ENCODE measurements at regions not wholly inside any gene's neighbourhood (a gene's known extent, or its start where the extent isn't known, plus 50 kb on each side); places are given as distances from the start of the nearest gene placed in this dataset.

GRCh38 chr12:105587237-105587636, 256.7 kb downstream of the C12orf75 start:
- no peaks in the 10 kb centered on the region for H3K9me3 Mint-ChIP-seq
- ChIA-PET CTCF (no interaction called here), POLR2A (no interaction called here)
- no peaks in the 10 kb centered on the region for H3K36me3 Mint-ChIP-seq (ENCODE audit: low read depth)
- Histone ChIP-seq H3K9me3 (ENCODE audit: control insufficient read depth in 1 of 2, insufficient read depth in 1 of 2, low read length in 2 of 2) (no peaks in the 10 kb centered on the region), H3K4me3 (ENCODE audit: low read length) (no peak overlapping the region), H3K27ac (ENCODE audit: low read depth in 1 of 2, low read length in 2 of 2) (no peak overlapping the region), H3K27me3 (ENCODE audit: control insufficient read depth in 1 of 2, insufficient read depth in 2 of 2, low read length in 2 of 2) (no peaks in the 10 kb centered on the region), H3K36me3 (ENCODE audit: insufficient read depth, low read length) (no peaks in the 10 kb centered on the region), H3K4me1 (ENCODE audit: insufficient read depth, low read length) (no peaks in the 10 kb centered on the region)
- DNase-seq = no peak
- peaks cover 8% of the 10 kb centered on the region for H3K27me3 Mint-ChIP-seq
- H3K4me1 Mint-ChIP-seq (ENCODE audit: low read depth) = no peaks in the 10 kb centered on the region
- H3K4me3 Mint-ChIP-seq = no peak overlapping the region
- H3K27ac Mint-ChIP-seq = no peak overlapping the region
- TF ChIP-seq CTCF (IDR thresholded peaks at IDR 0.05) = no peak
- intact Hi-C loops (cut with DNase I, micrococcal nuclease) = no loop called here
- ATAC-seq (ENCODE audit: poor library complexity) = no peak

GRCh38 chr12:105588106-105588505, 257.6 kb downstream of the C12orf75 start:
- no peak for DNase-seq
- Mint-ChIP-seq H3K27ac (no peak overlapping the region), H3K4me1 (ENCODE audit: low read depth) (no peaks in the 10 kb centered on the region), H3K4me3 (no peak overlapping the region), H3K36me3 (ENCODE audit: low read depth) (no peaks in the 10 kb centered on the region), H3K9me3 (no peaks in the 10 kb centered on the region), H3K27me3 (peaks cover 8% of the 10 kb centered on the region)
- Histone ChIP-seq H3K9me3 (ENCODE audit: control insufficient read depth in 1 of 2, insufficient read depth in 1 of 2, low read length in 2 of 2) (no peaks in the 10 kb centered on the region), H3K27ac (ENCODE audit: low read depth in 1 of 2, low read length in 2 of 2) (no peak overlapping the region), H3K36me3 (ENCODE audit: insufficient read depth, low read length) (no peaks in the 10 kb centered on the region), H3K4me1 (ENCODE audit: insufficient read depth, low read length) (no peaks in the 10 kb centered on the region), H3K4me3 (ENCODE audit: low read length) (no peak overlapping the region), H3K27me3 (ENCODE audit: control insufficient read depth in 1 of 2, insufficient read depth in 2 of 2, low read length in 2 of 2) (no peaks in the 10 kb centered on the region)
- ChIA-PET POLR2A (no interaction called here), CTCF (no interaction called here)
- intact Hi-C loops (cut with DNase I, micrococcal nuclease) = no loop called here
- no peak for ATAC-seq (ENCODE audit: poor library complexity)
- no peak for TF ChIP-seq CTCF (IDR thresholded peaks at IDR 0.05)

GRCh38 chr12:105590571-105590970, 260.1 kb downstream of the C12orf75 start:
- no peaks in the 10 kb centered on the region for H3K4me1 Mint-ChIP-seq (ENCODE audit: low read depth)

More at GRCh38 chr12:105590571-105590970, 260.1 kb downstream of the C12orf75 start:
- Mint-ChIP-seq H3K36me3 (ENCODE audit: low read depth) (no peaks in the 10 kb centered on the region), H3K27ac (no peak overlapping the region), H3K9me3 (no peaks in the 10 kb centered on the region), H3K4me3 (no peak overlapping the region), H3K27me3 (peaks cover 4% of the 10 kb centered on the region)
- no peak overlapping the region for H3K4me3 ChIP-seq (ENCODE audit: low read length)
- no peaks in the 10 kb centered on the region for H3K4me1 ChIP-seq (ENCODE audit: insufficient read depth, low read length)
- DNase-seq (no peak), ATAC-seq (ENCODE audit: poor library complexity) (no peak)
- ChIA-PET CTCF (no interaction called here), POLR2A (no interaction called here)
- H3K36me3 ChIP-seq (ENCODE audit: insufficient read depth, low read length) = no peaks in the 10 kb centered on the region
- intact Hi-C loops (cut with DNase I, micrococcal nuclease) = no loop called here
- no peaks in the 10 kb centered on the region for H3K27me3 ChIP-seq (ENCODE audit: control insufficient read depth in 1 of 2, insufficient read depth in 2 of 2, low read length in 2 of 2)
- H3K9me3 ChIP-seq (ENCODE audit: control insufficient read depth in 1 of 2, insufficient read depth in 1 of 2, low read length in 2 of 2) = peaks cover 0 to 3% of the 10 kb centered on the region in 2 experiments
- no peak overlapping the region for H3K27ac ChIP-seq (ENCODE audit: low read depth in 1 of 2, low read length in 2 of 2)
- no peak for TF ChIP-seq CTCF (IDR thresholded peaks at IDR 0.05)

Measured in CD4-positive, alpha-beta T cell (primary cell).